ENCODE measurements at regions not wholly inside any gene's neighbourhood (a gene's known extent, or its start where the extent isn't known, plus 50 kb on each side); places are given as distances from the start of the nearest gene placed in this dataset.

GRCh38 chr11:42576318-42576717, 735.5 kb upstream of the API5 start:
- Histone ChIP-seq H3K27ac (ENCODE audit: low read length) (no peak overlapping the region), H3K9ac (ENCODE audit: low read depth, low read length) (no peak overlapping the region), H2AFZ (ENCODE audit: low read depth, low read length) (no peak overlapping the region), H3K4me3 (ENCODE audit: low read depth in 1 of 2, low read length in 2 of 2) (no peak overlapping the region), H3K79me2 (ENCODE audit: insufficient read depth, low read length) (no peaks in the 10 kb centered on the region), H4K20me1 (ENCODE audit: insufficient read depth, low read length) (no peaks in the 10 kb centered on the region), H3K27me3 (ENCODE audit: insufficient read depth, low read length, poor library complexity) (no peaks in the 10 kb centered on the region), H3K9me3 (ENCODE audit: insufficient read depth, low read length, severe bottlenecking) (no peaks in the 10 kb centered on the region), H3K36me3 (ENCODE audit: insufficient read depth, low read length) (no peaks in the 10 kb centered on the region), H3K4me1 (ENCODE audit: insufficient read depth, low read length) (no peaks in the 10 kb centered on the region), H3K4me2 (ENCODE audit: insufficient read depth, low read length) (no peak overlapping the region)
- DNase-seq = no peak
- TF ChIP-seq CTCF (IDR thresholded peaks at IDR 0.05; ENCODE audit: borderline replicate concordance, extremely low read depth, low read length, poor library complexity, severe bottlenecking) = no peak
- no peak for TF ChIP-seq EZH2 (IDR thresholded peaks at IDR 0.05; ENCODE audit: borderline replicate concordance, low read depth, low read length, severe bottlenecking)
- no peak for ATAC-seq (ENCODE audit: insufficient read depth, low read depth)

GRCh38 chr11:42589286-42589685, 722.5 kb upstream of the API5 start:
- no peak overlapping the region for H3K4me2 ChIP-seq (ENCODE audit: insufficient read depth, low read length)
- ATAC-seq (ENCODE audit: insufficient read depth, low read depth) = no peak
- no peak for DNase-seq
- H3K27ac ChIP-seq (ENCODE audit: low read length) = no peak overlapping the region
- no peak overlapping the region for H2AFZ ChIP-seq (ENCODE audit: low read depth, low read length)
- no peaks in the 10 kb centered on the region for H3K9me3 ChIP-seq (ENCODE audit: insufficient read depth, low read length, severe bottlenecking)
- TF ChIP-seq EZH2 (IDR thresholded peaks at IDR 0.05; ENCODE audit: borderline replicate concordance, low read depth, low read length, severe bottlenecking) (no peak), CTCF (IDR thresholded peaks at IDR 0.05; ENCODE audit: borderline replicate concordance, extremely low read depth, low read length, poor library complexity, severe bottlenecking) (no peak)
- no peaks in the 10 kb centered on the region for H4K20me1 ChIP-seq (ENCODE audit: insufficient read depth, low read length)
- no peak overlapping the region for H3K4me3 ChIP-seq (ENCODE audit: low read depth in 1 of 2, low read length in 2 of 2)
- no peaks in the 10 kb centered on the region for H3K79me2 ChIP-seq (ENCODE audit: insufficient read depth, low read length)
- H3K27me3 ChIP-seq (ENCODE audit: insufficient read depth, low read length, poor library complexity) = no peaks in the 10 kb centered on the region
- H3K9ac ChIP-seq (ENCODE audit: low read depth, low read length) = no peak overlapping the region
- H3K36me3 ChIP-seq (ENCODE audit: insufficient read depth, low read length) = no peaks in the 10 kb centered on the region
- no peaks in the 10 kb centered on the region for H3K4me1 ChIP-seq (ENCODE audit: insufficient read depth, low read length)

GRCh38 chr11:42591841-42592240, 720.0 kb upstream of the API5 start:
- DNase-seq (no peak), ATAC-seq (ENCODE audit: insufficient read depth, low read depth) (no peak)
- TF ChIP-seq CTCF (IDR thresholded peaks at IDR 0.05; ENCODE audit: borderline replicate concordance, extremely low read depth, low read length, poor library complexity, severe bottlenecking) (no peak), EZH2 (IDR thresholded peaks at IDR 0.05; ENCODE audit: borderline replicate concordance, low read depth, low read length, severe bottlenecking) (no peak)

GRCh38 chr11:42593441-42593840, 718.4 kb upstream of the API5 start:
- H3K36me3 ChIP-seq (ENCODE audit: insufficient read depth, low read length) = no peaks in the 10 kb centered on the region
- DNase-seq (no peak), ATAC-seq (ENCODE audit: insufficient read depth, low read depth) (no peak)
- H3K27me3 ChIP-seq (ENCODE audit: insufficient read depth, low read length, poor library complexity) = no peaks in the 10 kb centered on the region
- no peak overlapping the region for H2AFZ ChIP-seq (ENCODE audit: low read depth, low read length)
- no peak overlapping the region for H3K9ac ChIP-seq (ENCODE audit: low read depth, low read length)
- H3K4me3 ChIP-seq (ENCODE audit: low read depth in 1 of 2, low read length in 2 of 2) = no peak overlapping the region
- no peaks in the 10 kb centered on the region for H3K9me3 ChIP-seq (ENCODE audit: insufficient read depth, low read length, severe bottlenecking)
- H3K4me1 ChIP-seq (ENCODE audit: insufficient read depth, low read length) = no peaks in the 10 kb centered on the region
- no peaks in the 10 kb centered on the region for H4K20me1 ChIP-seq (ENCODE audit: insufficient read depth, low read length)
- no peaks in the 10 kb centered on the region for H3K79me2 ChIP-seq (ENCODE audit: insufficient read depth, low read length)
- no peak overlapping the region for H3K4me2 ChIP-seq (ENCODE audit: insufficient read depth, low read length)
- no peak for TF ChIP-seq CTCF (IDR thresholded peaks at IDR 0.05; ENCODE audit: borderline replicate concordance, extremely low read depth, low read length, poor library complexity, severe bottlenecking)
- H3K27ac ChIP-seq (ENCODE audit: low read length) = no peak overlapping the region

More at GRCh38 chr11:42591841-42592240, 720.0 kb upstream of the API5 start:
- no peak overlapping the region for H2AFZ ChIP-seq (ENCODE audit: low read depth, low read length)
- H3K4me2 ChIP-seq (ENCODE audit: insufficient read depth, low read length) = no peak overlapping the region
- no peak overlapping the region for H3K4me3 ChIP-seq (ENCODE audit: low read depth in 1 of 2, low read length in 2 of 2)
- no peaks in the 10 kb centered on the region for H4K20me1 ChIP-seq (ENCODE audit: insufficient read depth, low read length)
- H3K79me2 ChIP-seq (ENCODE audit: insufficient read depth, low read length) = no peaks in the 10 kb centered on the region
- no peaks in the 10 kb centered on the region for H3K9me3 ChIP-seq (ENCODE audit: insufficient read depth, low read length, severe bottlenecking)
- H3K27ac ChIP-seq (ENCODE audit: low read length) = no peak overlapping the region
- no peaks in the 10 kb centered on the region for H3K36me3 ChIP-seq (ENCODE audit: insufficient read depth, low read length)
- no peaks in the 10 kb centered on the region for H3K4me1 ChIP-seq (ENCODE audit: insufficient read depth, low read length)
- H3K27me3 ChIP-seq (ENCODE audit: insufficient read depth, low read length, poor library complexity) = no peaks in the 10 kb centered on the region
- H3K9ac ChIP-seq (ENCODE audit: low read depth, low read length) = no peak overlapping the region

All from DND-41 (cell line).